Loucy (cell line): ENCODE measurements at regions not wholly inside any gene's neighbourhood (a gene's known extent, or its start where the extent isn't known, plus 50 kb on each side); places are given as distances from the start of the nearest gene placed in this dataset.

Source experiments
- EZH2phosphoT487 ChIP-seq: fragments of 200-600 bp; IDR thresholded peaks from 2 replicates; pipeline ENCODE4 v1.6.1; 2018; ENCODE audit warnings: antibody characterized with exemption, mild to moderate bottlenecking, moderate library complexity, borderline replicate concordance
- TF ChIP-seq, protein P1 (sequence below): fragments of 200-600 bp; sonication (generic); conservative IDR thresholded peaks from 2 replicates; pipeline ENCODE4 v1.5.1; 2014; ENCODE audit warnings: mild to moderate bottlenecking, antibody characterized with exemption, low read length

DNA sequence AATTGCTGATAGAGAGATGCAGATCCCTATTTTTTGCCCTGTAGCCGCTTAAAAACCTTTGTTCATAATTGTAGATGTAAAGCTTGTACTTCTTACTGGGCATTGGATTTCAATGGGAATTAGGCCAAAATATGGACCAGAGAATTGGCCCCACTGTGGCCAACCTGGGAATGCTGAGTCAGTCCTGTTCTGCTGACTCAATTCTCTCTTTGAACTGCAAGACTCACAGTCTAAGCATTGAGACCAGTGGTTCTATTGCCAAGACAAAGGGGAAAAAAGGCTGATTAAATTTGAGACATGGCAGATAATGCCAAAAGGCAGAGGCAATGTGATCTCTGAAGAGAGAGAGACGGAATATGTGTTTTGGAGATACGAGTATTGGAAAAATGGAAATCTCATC is 72.5 kb upstream of the UBL3 start:
- TF ChIP-seq, protein P1, sequence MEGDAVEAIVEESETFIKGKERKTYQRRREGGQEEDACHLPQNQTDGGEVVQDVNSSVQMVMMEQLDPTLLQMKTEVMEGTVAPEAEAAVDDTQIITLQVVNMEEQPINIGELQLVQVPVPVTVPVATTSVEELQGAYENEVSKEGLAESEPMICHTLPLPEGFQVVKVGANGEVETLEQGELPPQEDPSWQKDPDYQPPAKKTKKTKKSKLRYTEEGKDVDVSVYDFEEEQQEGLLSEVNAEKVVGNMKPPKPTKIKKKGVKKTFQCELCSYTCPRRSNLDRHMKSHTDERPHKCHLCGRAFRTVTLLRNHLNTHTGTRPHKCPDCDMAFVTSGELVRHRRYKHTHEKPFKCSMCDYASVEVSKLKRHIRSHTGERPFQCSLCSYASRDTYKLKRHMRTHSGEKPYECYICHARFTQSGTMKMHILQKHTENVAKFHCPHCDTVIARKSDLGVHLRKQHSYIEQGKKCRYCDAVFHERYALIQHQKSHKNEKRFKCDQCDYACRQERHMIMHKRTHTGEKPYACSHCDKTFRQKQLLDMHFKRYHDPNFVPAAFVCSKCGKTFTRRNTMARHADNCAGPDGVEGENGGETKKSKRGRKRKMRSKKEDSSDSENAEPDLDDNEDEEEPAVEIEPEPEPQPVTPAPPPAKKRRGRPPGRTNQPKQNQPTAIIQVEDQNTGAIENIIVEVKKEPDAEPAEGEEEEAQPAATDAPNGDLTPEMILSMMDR: no peak
- no peak for TF ChIP-seq EZH2phosphoT487
